Right lobe of liver (tissue), 4 donors: ENCODE measurements at regions not wholly inside any gene's neighbourhood (a gene's known extent, or its start where the extent isn't known, plus 50 kb on each side); places are given as distances from the start of the nearest gene placed in this dataset.

Experiments used
- CTCF ChIP-seq, 4 donors: fragments of 200-600 bp in 3 of 4; fragments of 450-650 bp in 1 of 4; IDR thresholded peaks; one replicate each; pipeline versions ENCODE4 v1.5.1 to v1.8.0; 2016 to 2022; ENCODE audit warnings: antibody characterized with exemption in 4 of 4, mild to moderate bottlenecking in 2 of 4
- POLR2A ChIP-seq: fragments of 450-650 bp; IDR thresholded peaks from one replicate; pipeline ENCODE4 v1.6.1; 2017; ENCODE audit warnings: antibody characterized with exemption, mild to moderate bottlenecking
- donor health status: DM: no; HTN: no; CAD: no.
- donor health status: DM: no; HTN: no; CAD: no.
- donor health status: DM: no; HTN: yes; CAD: no.

- TF ChIP-seq CTCF (IDR thresholded peaks at IDR 0.05) (no peak), POLR2A (no peak)
Observed at GRCh38 chr17:12549499-12550041, 116.1 kb upstream of the MYOCD start.
